ENCODE measurements at regions not wholly inside any gene's neighbourhood (a gene's known extent, or its start where the extent isn't known, plus 50 kb on each side); places are given as distances from the start of the nearest gene placed in this dataset.

GRCh38 chr22:25366876-25367466, 147.5 kb downstream of the CRYBB2 start:
- DNase-seq (ENCODE audit: low read depth), result no peak

- no peak for DNase-seq (ENCODE audit: low read depth)
Measured at GRCh38 chr22:25367756-25368155, 148.3 kb downstream of the CRYBB2 start.

- no peak for DNase-seq (ENCODE audit: low read depth)
Measured at GRCh38 chr22:25368271-25368670, 148.8 kb downstream of the CRYBB2 start.

GRCh38 chr22:25369041-25369440, 149.6 kb downstream of the CRYBB2 start:
- no peak for DNase-seq (ENCODE audit: low read depth)

GRCh38 chr22:25370322-25370721, 150.9 kb downstream of the CRYBB2 start:
- no peak for DNase-seq (ENCODE audit: low read depth)

- DNase-seq (ENCODE audit: low read depth), result no peak
Measured at GRCh38 chr22:25372000-25372595, 152.7 kb downstream of the CRYBB2 start.

- no peak for DNase-seq (ENCODE audit: low read depth)
Measured at GRCh38 chr22:25373961-25374360, 154.5 kb downstream of the CRYBB2 start.

GRCh38 chr22:25374869-25375268, 155.4 kb downstream of the CRYBB2 start:
- DNase-seq (ENCODE audit: low read depth), result no peak

GRCh38 chr22:25375683-25376082, 156.2 kb downstream of the CRYBB2 start:
- DNase-seq (ENCODE audit: low read depth), result no peak

GRCh38 chr22:25377699-25378098, 158.3 kb downstream of the CRYBB2 start:
- DNase-seq (ENCODE audit: low read depth), result no peak

- DNase-seq (ENCODE audit: low read depth), result no peak
Measured at GRCh38 chr22:25380122-25380747, 160.8 kb downstream of the CRYBB2 start.

- no peak for DNase-seq (ENCODE audit: low read depth)
Measured at GRCh38 chr22:25382762-25383161, 163.3 kb downstream of the CRYBB2 start.

- no peak for DNase-seq (ENCODE audit: low read depth)
Measured at GRCh38 chr22:25383278-25383820, 163.9 kb downstream of the CRYBB2 start.

- no peak for DNase-seq (ENCODE audit: low read depth)
Measured at GRCh38 chr22:25383892-25384291, 164.5 kb downstream of the CRYBB2 start.

- DNase-seq (ENCODE audit: low read depth), result no peak
Measured at GRCh38 chr22:25386538-25386884, 167.1 kb downstream of the CRYBB2 start.

- no peak for DNase-seq (ENCODE audit: low read depth)
Measured at GRCh38 chr22:25388415-25388814, 169.0 kb downstream of the CRYBB2 start.

GRCh38 chr22:25388866-25389540, 169.6 kb downstream of the CRYBB2 start:
- DNase-seq (ENCODE audit: low read depth), result no peak

GRCh38 chr22:25389541-25389919, 170.1 kb downstream of the CRYBB2 start:
- DNase-seq (ENCODE audit: low read depth), result no peak

GRCh38 chr22:25390297-25391240, 171.1 kb downstream of the CRYBB2 start:
- DNase-seq (ENCODE audit: low read depth), result no peak

- DNase-seq (ENCODE audit: low read depth), result no peak
Measured at GRCh38 chr22:25392584-25392983, 171.9 kb upstream of the GRK3 start.

- no peak for DNase-seq (ENCODE audit: low read depth)
Measured at GRCh38 chr22:25393121-25393805, 171.2 kb upstream of the GRK3 start.
